Myocyte (in vitro differentiated cells): ENCODE measurements at regions not wholly inside any gene's neighbourhood (a gene's known extent, or its start where the extent isn't known, plus 50 kb on each side); places are given as distances from the start of the nearest gene placed in this dataset.

Source experiments
- DNase-seq: peaks from one replicate; pipeline ENCODE4 v3.0.0-alpha.2; 2012; ENCODE audit warnings: low read depth

DNA sequence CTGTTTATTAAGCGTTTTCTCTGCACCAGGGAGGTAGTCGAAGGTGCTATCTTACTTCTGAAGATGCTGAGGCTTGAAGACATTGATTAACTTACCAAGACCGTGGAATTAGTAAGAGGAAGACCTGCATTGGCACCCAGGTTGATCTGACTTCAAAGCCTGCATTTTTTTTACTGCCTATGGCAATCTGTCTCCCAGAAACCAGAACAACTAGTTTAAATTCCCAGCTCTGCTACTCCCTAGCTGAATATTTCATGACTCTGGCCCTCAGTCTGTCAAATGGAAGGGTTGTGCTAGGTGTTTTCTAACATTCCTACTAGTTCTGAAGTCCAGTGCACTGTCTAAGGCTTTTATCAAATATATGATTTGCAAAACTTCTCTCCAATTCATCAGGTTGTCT is 52.0 kb upstream of the GRAMD1B start:
- DNase-seq, result no peak

DNA sequence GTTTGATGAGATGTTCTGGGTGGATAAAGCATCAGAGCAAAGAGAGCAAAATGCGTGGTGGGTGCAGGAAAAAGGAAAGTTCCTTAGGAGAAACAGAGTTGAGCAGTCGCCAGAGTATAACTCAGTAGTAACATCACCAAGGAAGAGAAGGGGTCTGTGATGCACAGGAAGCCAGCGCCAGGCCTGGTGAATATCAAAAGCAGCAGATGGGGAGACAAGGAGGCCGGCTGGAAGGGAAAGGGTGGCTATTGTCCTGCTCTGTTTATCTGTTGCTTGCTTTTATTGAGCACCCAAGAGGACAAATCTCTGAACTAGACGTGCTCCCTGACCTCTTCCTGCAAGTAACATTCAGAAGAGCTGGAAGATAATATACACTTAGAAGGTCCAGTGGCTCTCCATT is 52.7 kb upstream of the GRAMD1B start:
- DNase-seq, result no peak

DNA sequence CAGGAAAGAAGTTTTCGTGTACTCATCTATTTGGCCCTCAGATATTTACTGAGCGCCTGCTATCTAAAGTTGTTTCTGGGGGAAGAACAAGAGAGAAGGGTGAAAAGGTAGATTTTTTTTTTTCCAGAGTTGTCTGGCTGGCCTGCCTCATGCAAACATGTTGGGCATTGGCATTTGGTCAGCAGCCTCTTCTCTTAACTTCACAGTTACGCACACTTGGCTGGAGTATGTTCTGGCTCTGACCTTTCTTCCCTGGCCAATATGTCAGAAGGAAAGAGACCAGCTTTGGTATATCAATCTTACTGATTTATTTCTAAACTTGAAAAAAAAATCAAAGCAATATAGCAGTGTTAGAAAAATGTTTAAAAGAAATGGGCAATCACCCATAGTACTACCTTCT is 54.2 kb upstream of the GRAMD1B start:
- DNase-seq, result no peak

DNA sequence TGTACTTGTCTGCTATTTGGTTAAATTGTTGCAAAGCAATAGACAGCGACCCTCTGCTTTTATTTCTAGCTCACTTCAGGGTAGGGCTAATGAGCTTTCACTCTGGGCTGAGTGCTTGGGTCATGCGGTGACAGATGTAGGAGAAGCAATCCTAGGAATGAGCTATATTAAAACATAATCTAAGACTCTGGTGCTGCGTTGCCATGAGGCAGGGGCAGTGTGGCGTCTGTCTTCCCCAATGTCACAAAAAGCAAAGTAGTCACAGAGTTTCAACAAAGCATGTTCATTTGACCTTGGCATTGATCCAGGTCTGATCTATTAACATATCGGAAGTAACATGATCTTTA is 55.5 kb upstream of the GRAMD1B start:
- DNase-seq, result peak; percentile 9

DNA sequence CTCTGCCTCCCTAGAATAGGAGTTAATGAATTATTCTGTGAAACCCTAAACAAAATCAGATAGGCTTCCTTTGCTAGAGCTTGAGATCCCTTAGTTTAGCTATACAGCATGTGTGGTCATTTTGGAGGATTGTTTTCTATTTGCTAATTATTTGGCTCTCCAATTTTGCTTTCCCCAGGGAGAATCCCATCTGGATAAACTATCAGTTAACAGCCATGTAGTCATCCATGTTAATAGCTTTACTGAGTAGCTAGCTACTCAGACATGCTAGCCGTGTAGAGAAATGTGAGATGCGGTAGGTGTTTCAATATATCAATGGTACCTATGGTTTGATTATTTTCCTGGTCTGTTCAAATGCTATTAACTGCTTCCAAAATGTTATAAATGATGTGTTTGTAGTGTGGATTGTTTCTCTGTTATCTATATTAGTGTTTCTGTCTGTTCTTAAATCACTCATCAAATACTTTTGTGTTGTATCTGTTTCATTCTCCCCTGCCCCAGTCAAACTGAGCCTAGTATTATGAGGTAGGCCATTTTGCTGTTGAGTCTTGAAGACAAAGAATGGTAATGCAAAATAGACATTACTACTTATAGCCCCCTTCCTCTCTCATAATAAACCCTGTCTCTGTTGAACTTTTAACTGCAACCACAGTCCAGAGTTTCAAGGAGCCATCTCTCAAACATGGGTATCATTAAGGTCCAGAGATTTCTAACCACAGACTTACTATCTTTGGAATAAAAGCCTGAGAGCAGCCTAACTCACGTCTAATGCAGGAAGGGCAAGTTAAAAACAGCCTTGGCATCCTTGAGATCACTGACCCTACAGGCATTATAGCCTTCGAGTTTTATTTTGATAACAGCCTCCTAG is 56.1 kb upstream of the GRAMD1B start:
- no peak for DNase-seq

DNA sequence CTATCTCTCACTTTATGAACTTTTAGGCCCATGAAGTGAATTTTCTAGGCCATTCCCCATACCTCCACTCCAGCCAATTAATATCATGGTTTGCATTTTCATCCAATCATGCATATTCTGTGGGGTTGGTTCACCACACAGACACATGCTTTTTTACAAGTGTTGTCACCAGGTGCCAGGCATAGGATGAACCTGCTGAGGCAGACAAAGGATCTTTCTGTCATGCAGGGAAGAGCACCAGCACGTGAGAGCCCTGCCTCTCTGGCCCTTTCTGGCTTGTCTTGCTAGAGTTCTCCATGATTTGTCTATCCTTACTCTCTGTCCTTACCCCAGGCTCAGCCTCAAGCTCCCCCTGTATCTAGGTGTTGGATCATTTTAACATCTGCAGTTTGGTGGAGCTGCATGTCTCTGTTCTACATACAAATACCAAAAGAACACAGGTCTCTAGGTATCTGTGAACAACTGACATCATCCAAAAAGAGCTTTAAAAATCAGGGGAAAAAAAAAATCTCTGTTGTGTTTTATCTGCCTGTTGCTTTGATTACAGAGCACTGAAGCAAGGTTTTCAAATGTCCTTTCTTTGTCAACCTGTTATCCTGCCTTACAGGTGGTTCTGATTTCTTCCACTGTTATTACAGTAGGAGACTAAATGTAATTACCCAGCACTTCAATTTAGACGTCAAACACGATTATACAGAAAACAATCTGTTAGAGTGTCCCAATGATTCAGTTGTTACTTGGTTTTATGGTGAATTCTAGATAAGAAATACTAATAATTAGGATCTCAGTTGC is 58.4 kb upstream of the GRAMD1B start:
- DNase-seq, result no peak

DNA sequence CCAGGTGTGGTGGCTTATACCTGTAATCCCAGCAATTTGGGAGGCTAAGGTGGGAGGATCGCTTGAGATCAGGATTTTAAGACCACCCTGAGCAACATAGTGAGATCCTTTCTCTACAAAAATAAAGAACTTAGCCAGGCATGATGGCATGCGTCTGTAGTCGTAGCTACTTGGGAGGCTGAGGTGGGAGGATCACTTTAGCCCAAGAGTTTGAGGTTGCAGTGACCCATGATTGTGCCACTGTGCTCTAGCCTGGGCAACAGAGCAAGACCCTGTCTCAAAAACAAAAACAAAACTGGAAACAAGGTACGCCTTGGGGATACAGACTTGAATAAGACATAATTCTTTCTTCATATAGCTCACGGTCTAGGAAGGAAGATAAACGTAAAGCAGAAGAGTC is 63.1 kb upstream of the GRAMD1B start:
- no peak for DNase-seq

DNA sequence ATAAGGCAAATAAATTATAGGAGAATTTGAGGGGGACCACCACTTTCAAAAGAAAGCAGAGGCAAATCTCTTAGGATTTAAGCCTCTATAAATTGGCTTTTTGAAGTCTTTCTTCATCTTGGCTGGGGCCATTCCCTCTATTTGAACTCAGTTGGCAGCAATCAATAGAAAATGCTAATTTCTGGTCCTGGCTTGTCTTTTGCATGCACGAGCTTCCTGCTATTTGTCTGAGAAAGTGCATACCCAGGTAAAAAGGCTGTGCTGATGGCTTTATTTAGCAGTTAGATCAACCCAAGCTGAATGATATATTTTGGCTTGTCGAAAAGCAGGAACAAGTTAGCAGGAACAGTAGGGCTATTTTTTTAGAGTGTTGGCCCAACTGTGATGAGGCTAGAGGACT is 64.1 kb upstream of the GRAMD1B start:
- no peak for DNase-seq

DNA sequence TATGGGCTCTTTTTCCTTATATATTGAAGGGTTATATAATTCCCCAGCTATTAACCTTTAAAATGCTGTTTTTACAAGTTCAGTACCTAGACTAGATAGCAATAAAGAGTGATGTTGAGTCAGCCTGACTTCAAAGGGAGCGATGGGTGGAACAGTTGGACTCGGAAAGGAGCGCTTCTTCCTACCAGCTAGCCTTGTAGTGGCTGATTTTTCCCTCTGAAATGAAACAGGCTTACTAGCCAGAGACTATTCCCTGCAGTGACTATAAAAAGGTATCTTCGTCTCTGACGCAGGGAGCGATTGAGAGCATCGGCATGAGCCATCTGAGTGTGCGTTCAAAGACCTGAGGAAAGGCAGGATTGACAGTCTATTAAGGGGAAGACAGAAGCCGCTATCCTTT is 66.0 kb upstream of the GRAMD1B start:
- DNase-seq, result no peak

DNA sequence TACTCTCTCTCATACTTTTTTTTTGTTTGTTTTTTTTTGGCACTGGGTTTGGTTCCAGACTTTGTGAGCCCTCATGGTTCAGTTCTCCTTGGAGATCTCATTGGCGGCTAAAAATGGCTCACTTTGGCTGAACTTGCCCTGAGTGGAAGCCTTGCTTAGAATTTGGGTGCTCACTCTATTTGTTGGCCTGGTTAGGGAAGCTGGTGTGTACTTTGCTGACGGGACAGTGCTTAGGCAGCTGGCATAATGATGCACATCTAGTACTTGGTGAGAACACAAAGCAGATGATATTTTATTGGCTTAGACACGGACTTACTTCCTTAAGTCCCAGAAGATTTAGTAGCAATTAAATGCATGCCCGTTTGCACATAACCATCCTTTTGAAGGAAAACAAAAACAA is 66.5 kb upstream of the GRAMD1B start:
- DNase-seq, result no peak

DNA sequence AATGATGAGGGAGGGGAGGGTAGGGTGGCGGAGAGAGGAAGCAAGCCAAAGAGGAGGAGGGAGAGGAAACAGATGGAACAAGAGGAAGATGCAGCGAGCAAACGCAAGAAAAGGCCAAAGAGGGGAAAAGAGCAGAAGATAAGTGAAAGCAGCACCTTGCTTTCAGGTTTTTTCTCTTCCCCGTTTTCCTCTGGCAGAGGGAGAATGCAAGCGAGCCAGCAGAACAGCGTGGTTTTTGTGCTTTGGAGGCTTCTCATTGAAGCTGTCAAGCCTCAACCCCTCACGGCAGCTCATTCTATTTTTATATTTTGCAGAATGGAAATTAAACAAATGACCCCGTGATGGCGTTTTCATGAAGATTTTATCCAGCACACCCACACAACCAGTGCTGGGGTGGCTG is 67.1 kb upstream of the GRAMD1B start:
- no peak for DNase-seq

DNA sequence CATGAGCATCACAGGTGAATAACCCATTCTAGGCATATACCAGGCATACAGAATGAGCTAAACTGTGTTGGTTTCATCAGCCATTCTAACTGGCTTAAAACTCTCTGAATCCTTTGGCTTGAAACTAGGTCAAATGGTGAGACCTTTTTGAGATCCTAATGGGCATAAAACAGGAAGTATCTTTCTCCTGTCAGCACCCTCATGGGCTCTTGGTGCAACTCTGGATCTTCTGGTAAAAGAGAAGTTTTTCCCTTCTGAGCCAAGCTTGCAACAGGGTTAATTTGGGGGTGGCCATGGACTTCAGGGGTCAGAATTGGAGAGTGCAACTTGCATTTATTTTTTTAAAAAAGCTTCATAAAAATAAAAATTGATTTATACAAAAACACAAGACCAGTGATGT is 67.9 kb upstream of the GRAMD1B start:
- no peak for DNase-seq

DNA sequence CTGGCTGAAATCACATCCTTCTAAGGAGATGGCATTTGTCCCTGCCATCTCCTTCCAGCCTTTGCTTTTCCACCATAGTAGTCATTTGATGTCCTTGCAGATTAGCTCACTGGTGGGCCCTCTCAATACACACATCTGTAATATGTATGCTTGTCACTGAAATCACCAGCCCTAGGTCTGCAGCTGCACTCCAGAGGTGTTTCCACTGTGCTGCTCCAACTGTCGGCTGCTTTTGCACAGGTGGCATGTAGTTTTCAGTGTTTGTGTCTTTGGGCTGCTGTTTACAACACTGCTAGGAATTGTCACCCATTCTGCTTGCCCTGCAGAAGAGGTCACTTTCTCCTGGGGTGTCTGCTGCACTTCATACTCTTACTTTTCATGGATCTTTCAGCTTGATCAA is 69.0 kb upstream of the GRAMD1B start:
- no peak for DNase-seq

DNA sequence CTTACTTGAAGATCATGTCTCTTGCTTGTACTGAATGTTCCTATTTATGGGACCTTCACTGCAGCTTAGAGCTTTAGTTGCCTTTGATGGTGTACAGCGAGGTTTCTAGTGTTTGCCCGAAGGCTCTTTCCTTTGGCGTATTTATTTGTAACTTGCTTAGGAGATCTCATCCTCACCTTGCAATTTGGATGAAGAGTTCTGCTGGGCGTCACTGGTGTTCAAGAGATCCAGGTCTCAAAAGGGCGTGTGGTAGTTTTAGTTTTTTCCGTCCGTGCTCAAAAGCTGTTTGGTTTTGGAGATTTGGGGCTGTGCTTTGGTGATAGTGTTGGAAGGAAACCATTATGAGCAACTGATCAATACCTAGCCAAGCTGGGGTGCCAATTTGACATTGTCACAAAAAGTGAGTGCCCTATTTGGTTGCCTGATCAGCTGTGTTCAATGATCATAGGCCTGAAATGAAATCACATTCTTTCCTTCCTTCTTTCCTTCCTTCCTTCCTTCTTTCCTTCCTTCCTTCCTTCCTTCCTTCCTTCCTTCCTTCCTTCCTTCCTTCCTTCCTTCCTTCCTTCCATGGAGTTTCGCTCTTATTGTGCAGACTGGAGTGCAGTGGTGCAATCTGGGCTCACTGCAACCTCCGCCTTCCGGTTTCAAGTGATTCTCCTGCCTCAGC is 69.7 kb upstream of the GRAMD1B start:
- no peak for DNase-seq

DNA sequence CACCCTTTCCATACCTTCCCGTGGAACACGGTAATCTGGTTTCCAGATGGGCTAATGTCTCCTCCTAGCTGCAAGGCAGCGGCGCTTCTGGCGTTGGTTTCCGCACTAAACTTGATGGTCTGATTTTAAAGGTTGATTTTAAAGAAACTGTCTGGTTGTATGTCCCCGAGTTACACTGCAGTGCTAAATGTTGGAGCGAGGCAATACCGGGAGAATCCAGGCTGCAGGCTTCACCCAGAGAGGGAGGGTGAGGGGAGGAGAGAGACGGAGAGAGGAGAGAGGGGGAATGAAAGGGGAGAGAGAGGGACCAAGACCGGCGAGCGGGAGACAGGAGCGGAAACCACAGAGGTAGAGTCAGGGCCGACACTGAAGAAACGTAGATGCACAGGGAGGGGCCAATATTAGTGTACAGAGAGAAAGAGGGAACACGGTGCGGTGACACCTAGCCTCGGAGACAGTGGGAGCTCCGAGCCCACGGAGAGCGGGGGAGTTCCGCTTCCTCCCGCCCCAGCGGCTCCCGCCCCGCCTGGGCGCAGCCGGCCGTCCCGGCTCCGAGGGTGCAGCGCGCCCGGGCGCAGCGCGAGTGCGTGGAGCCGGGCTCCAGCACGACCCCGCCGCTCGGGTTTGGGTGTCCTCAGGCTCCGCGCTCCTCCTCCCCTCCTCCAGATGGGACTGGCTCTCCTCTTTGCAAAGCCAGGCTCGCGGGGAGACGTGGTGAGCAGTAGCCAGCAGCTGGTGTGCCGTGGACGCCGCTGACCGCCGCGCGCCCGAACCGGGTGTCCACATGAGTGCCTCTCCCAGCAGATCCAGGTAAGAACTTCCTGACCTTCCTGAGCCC is 71.9 kb upstream of the GRAMD1B start:
- DNase-seq, result no peak

DNA sequence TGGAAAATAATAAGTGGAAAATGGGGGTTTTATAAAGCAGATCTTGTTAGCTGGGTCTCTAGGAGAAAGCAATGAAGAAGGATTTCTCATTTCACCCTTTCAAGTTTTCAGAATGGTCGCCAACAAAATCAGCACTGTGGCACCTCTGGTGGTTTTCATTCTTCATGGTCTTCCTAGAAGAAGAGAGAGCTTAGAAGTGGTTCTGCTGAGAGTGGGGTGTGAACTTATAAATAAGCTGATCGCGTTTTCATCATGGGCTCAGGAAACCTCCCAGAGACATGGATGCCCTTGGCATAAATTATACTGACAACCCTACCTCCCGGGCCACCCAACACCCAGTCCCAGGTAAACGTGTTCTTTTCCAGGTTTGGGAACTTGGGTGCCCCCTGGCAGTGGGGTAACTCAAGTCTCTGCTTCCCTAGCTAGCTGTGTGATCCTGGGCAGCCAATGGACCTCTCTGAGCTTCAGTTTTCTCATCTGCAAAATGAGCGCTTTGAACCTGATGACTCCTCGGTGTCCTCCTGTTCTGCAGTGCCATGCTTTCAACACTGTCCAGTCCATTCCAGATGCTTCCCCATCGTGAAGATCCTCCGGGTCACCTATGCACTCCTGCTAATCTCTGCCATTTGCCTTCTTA is 72.6 kb upstream of the GRAMD1B start:
- DNase-seq, result no peak

DNA sequence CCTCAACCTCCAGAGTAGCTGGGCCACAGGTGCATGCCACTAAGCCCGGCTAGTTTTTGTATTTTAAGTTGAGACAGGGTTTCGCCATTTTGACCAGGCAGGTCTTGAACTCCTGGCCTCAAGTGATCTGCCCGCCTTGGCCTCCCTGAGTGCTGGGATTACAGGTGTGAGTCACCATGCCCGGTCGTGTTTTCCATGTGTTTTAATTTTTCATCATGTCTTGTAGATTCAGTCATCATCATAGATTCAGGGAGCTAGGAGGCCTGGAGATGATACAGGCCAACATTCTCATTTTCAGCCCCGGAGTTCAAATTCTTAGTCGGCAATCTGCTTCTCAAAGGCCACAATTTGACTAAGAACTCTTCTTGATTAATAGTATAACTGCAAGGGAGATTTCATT is 73.5 kb upstream of the GRAMD1B start:
- no peak for DNase-seq

DNA sequence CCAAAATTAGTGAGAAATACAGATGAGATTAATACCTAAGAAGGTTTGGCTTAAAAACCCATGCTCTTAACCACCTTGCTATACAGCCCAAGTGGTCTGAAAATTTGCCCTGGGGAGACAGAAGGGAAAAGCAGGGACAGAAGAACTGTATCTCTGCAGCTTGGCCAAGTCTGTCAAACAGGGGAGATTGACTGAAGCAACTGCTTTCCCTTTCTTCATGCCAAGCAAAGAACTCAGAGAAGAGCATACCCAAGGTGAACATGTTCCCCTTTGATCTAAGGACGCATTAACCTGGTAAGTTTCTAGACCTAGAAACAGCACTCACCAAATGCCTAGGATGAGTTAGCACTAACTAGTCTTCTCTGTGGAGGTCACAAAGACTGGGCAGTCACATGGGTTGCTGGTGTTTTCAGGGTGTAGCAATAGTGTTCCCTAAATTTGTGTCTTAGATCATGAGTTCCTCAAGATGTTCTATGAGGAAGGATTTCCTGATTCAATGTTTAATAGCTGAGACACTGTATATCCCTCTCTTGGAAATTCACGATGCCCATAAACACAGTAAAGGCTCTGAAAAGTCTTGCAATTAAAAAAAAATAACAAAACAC is 75.6 kb upstream of the GRAMD1B start:
- DNase-seq, result peak; percentile 46

DNA sequence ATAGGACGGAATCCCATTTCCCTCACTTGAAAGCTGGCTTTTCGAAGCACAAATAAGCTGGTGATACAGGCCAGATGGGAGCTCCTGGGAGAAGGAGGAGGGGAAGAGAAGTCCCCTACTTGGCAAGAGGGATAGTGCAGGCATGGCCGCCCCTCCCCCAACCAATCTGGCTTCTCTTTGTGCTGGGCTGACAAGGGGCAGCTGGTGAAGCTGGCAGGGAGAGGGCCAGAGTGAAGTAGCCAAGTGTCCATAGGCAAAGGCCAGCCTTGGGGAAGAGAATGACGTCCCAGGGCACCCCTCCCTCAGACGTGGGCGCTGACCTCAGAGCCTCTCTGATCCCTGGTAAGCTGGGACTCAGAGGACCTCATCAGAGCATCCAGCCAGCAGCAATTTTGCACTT is 78.7 kb upstream of the GRAMD1B start:
- peak; percentile 26 for DNase-seq

DNA sequence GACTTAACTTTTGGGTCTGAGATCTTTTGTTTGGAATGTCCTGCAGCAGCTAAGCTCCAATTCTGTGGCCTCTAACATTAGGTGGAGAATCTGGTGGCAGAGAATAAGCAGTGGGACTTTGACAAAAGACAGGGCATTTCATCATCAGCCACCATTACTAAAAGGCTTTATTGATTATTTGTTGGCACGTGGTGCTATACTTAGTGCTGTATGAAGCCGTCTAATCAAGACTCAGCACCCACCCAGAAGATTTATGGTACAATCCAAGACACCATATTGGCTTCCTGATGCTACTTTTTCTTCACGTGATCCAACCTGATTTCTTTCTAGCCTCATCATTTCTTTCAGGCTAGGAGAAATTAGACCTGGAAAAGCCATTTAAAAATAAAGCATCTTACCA is 80.7 kb upstream of the GRAMD1B start:
- no peak for DNase-seq
